Chondrocyte (in vitro differentiated cells): ENCODE measurements at regions not wholly inside any gene's neighbourhood (a gene's known extent, or its start where the extent isn't known, plus 50 kb on each side); places are given as distances from the start of the nearest gene placed in this dataset.

Experiments
- DNase-seq: peaks from one replicate; pipeline ENCODE4 v3.0.0; 2021; ENCODE audit warnings: mixed read lengths, low spot score
- H3K27ac Mint-ChIP-seq: one replicate; pipeline ENCODE4 v1.8.0; 2021; ENCODE audit warnings: mild to moderate bottlenecking, moderate library complexity, mixed read lengths; ENCODE audit not compliant: unreplicated experiment
- H3K27me3 Mint-ChIP-seq: 2 replicates; pipeline ENCODE4 v1.8.0; 2021; ENCODE audit warnings: low read depth, mixed read lengths
- H3K36me3 Mint-ChIP-seq: 2 replicates; pipeline ENCODE4 v1.8.0; 2021; ENCODE audit warnings: low read depth, mixed read lengths
- H3K4me1 Mint-ChIP-seq: 2 replicates; pipeline ENCODE4 v1.8.0; 2021; ENCODE audit warnings: low read depth, mild to moderate bottlenecking, mixed read lengths
- H3K4me3 Mint-ChIP-seq: one replicate; pipeline ENCODE4 v1.8.0; 2021; ENCODE audit warnings: mild to moderate bottlenecking, moderate library complexity, mixed read lengths; ENCODE audit not compliant: unreplicated experiment
- H3K9me3 Mint-ChIP-seq: 2 replicates; pipeline ENCODE4 v1.8.0; 2021; ENCODE audit warnings: low read depth, mixed read lengths
- TF ChIP-seq, protein P1 (sequence below): fragments of 200-600 bp; sonication (generic); IDR thresholded peaks from 2 replicates; pipeline ENCODE4 v1.5.0; 2021; ENCODE audit warnings: antibody characterized with exemption, mild to moderate bottlenecking, moderate library complexity

- peaks cover 3% of the 10 kb centered on the region for H3K9me3 Mint-ChIP-seq
- no peaks in the 10 kb centered on the region for H3K36me3 Mint-ChIP-seq
- TF ChIP-seq, protein P1, sequence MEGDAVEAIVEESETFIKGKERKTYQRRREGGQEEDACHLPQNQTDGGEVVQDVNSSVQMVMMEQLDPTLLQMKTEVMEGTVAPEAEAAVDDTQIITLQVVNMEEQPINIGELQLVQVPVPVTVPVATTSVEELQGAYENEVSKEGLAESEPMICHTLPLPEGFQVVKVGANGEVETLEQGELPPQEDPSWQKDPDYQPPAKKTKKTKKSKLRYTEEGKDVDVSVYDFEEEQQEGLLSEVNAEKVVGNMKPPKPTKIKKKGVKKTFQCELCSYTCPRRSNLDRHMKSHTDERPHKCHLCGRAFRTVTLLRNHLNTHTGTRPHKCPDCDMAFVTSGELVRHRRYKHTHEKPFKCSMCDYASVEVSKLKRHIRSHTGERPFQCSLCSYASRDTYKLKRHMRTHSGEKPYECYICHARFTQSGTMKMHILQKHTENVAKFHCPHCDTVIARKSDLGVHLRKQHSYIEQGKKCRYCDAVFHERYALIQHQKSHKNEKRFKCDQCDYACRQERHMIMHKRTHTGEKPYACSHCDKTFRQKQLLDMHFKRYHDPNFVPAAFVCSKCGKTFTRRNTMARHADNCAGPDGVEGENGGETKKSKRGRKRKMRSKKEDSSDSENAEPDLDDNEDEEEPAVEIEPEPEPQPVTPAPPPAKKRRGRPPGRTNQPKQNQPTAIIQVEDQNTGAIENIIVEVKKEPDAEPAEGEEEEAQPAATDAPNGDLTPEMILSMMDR, result no peak
- H3K4me3 Mint-ChIP-seq, result no peak overlapping the region
- DNase-seq, result no peak
- no peak overlapping the region for H3K27ac Mint-ChIP-seq
- no peaks in the 10 kb centered on the region for H3K4me1 Mint-ChIP-seq
- no peaks in the 10 kb centered on the region for H3K27me3 Mint-ChIP-seq
Observed at GRCh38 chr14:94942601-94943000, 172.7 kb upstream of the GSC start.

DNA sequence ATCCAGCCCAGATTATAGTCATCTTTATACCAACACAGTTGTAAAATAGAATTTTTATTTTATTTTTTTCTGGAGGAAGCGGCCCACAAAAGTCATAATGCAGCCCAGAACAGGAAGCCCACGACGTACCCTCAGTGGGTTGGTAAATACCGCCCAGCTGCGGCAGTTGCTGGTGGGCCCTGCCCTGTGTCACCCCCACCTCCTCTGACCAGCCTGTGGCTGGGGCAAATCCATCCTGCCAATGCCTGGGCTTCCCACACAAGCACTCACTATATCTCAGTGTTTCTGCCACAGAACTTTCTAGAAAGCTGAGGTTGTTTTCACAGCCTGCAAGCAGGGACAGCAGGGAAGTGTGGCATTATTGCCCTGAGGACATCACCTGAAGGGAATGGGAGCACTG is 171.4 kb upstream of the GSC start:
- no peak for DNase-seq
- Mint-ChIP-seq H3K4me1 (peaks cover 3% of the 10 kb centered on the region), H3K4me3 (no peak overlapping the region), H3K36me3 (no peaks in the 10 kb centered on the region), H3K9me3 (no peaks in the 10 kb centered on the region), H3K27ac (no peak overlapping the region), H3K27me3 (no peaks in the 10 kb centered on the region)
- TF ChIP-seq, protein P1, result no peak

- H3K4me3 Mint-ChIP-seq, result no peak overlapping the region
- TF ChIP-seq, protein P1, result no peak
- H3K9me3 Mint-ChIP-seq, result no peaks in the 10 kb centered on the region
- H3K27ac Mint-ChIP-seq, result no peak overlapping the region
- DNase-seq, result no peak
- no peaks in the 10 kb centered on the region for H3K27me3 Mint-ChIP-seq
- H3K4me1 Mint-ChIP-seq, result peaks cover 3% of the 10 kb centered on the region
- no peaks in the 10 kb centered on the region for H3K36me3 Mint-ChIP-seq
Observed at GRCh38 chr14:94940263-94940993, 170.5 kb upstream of the GSC start.

DNA sequence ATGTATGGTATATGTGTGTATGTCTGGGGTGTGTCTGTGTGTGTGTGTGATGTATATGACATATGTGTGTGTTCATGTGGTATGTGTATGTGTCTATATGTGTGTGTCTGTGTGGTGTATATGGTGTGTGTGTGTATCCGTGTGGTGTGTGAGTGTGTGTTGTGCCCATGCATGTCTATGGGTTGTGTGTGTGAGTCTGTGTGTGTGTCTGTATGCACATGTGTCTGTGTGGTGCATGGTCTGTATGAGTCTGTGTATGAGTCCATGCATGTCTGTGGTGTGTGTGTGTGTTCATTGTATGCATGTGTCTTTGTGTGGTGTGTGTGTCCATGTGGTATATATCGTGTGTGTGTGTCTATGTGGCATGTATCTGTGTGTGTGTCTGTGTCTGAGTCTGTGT is 168.1 kb upstream of the GSC start:
- DNase-seq, result no peak
- H3K4me1 Mint-ChIP-seq, result peaks cover 26% of the 10 kb centered on the region
- TF ChIP-seq, protein P1, result no peak
- H3K36me3 Mint-ChIP-seq, result no peaks in the 10 kb centered on the region
- no peaks in the 10 kb centered on the region for H3K27me3 Mint-ChIP-seq
- H3K4me3 Mint-ChIP-seq, result no peak overlapping the region
- H3K9me3 Mint-ChIP-seq, result no peaks in the 10 kb centered on the region
- H3K27ac Mint-ChIP-seq, result no peak overlapping the region

- Mint-ChIP-seq H3K4me1 (peaks cover 26% of the 10 kb centered on the region), H3K27ac (no peak overlapping the region)
- TF ChIP-seq, protein P1, result no peak
Observed at GRCh38 chr14:94936901-94937685, 167.2 kb upstream of the GSC start.

More at GRCh38 chr14:94936901-94937685, 167.2 kb upstream of the GSC start:
- H3K4me3 Mint-ChIP-seq, result no peak overlapping the region
- H3K27me3 Mint-ChIP-seq, result no peaks in the 10 kb centered on the region
- H3K36me3 Mint-ChIP-seq, result no peaks in the 10 kb centered on the region
- no peaks in the 10 kb centered on the region for H3K9me3 Mint-ChIP-seq
- DNase-seq, result no peak
